Activated CD8-positive, alpha-beta memory T cell treated with anti-CD3 and anti-CD28 coated beads, Interleukin-2, amount 50 U/mL, for 4 hours (primary cell): ENCODE measurements at regions not wholly inside any gene's neighbourhood (a gene's known extent, or its start where the extent isn't known, plus 50 kb on each side); places are given as distances from the start of the nearest gene placed in this dataset.

Experiments
- DNase-seq: peaks from one replicate; pipeline ENCODE4 v3.0.0-alpha.2; 2020

GRCh38 chr5:8050616-8051175 is 181.7 kb downstream of the MTRR start:
- DNase-seq: no peak

- no peak for DNase-seq
These were observed 184.3 kb downstream of the MTRR start for GRCh38 chr5:8053270-8053669.

- no peak for DNase-seq
These were observed 188.8 kb downstream of the MTRR start for GRCh38 chr5:8057769-8058168.

GRCh38 chr5:8058616-8059190 is 189.8 kb downstream of the MTRR start:
- no peak for DNase-seq

- no peak for DNase-seq
These were observed 190.4 kb downstream of the MTRR start for GRCh38 chr5:8059337-8059736.

GRCh38 chr5:8060235-8060952 is 191.4 kb downstream of the MTRR start:
- DNase-seq: no peak

GRCh38 chr5:8060953-8061429 is 192.0 kb downstream of the MTRR start:
- no peak for DNase-seq

- no peak for DNase-seq
These were observed 193.6 kb downstream of the MTRR start for GRCh38 chr5:8062521-8062920.

- no peak for DNase-seq
These were observed 199.1 kb downstream of the MTRR start for GRCh38 chr5:8068078-8068477.

GRCh38 chr5:8070138-8070537 is 201.2 kb downstream of the MTRR start:
- no peak for DNase-seq

- no peak for DNase-seq
These were observed 210.1 kb downstream of the MTRR start for GRCh38 chr5:8079056-8079455.

- no peak for DNase-seq
These were observed 212.2 kb downstream of the MTRR start for GRCh38 chr5:8081179-8081578.

GRCh38 chr5:8093669-8094068 is 224.7 kb downstream of the MTRR start:
- no peak for DNase-seq

GRCh38 chr5:8094304-8094703 is 225.4 kb downstream of the MTRR start:
- no peak for DNase-seq

GRCh38 chr5:8097146-8097545 is 228.2 kb downstream of the MTRR start:
- no peak for DNase-seq

GRCh38 chr5:8098081-8098480 is 229.1 kb downstream of the MTRR start:
- DNase-seq: no peak

- no peak for DNase-seq
These were observed 233.8 kb downstream of the MTRR start for GRCh38 chr5:8102714-8103113.

GRCh38 chr5:8114597-8115266 is 245.8 kb downstream of the MTRR start:
- no peak for DNase-seq

- DNase-seq: no peak
These were observed 254.6 kb downstream of the MTRR start for GRCh38 chr5:8123559-8123958.

GRCh38 chr5:8134609-8135008 is 265.7 kb downstream of the MTRR start:
- no peak for DNase-seq

GRCh38 chr5:8135742-8136141 is 266.8 kb downstream of the MTRR start:
- DNase-seq: no peak

GRCh38 chr5:8136271-8136670 is 267.3 kb downstream of the MTRR start:
- no peak for DNase-seq

- DNase-seq: no peak
These were observed 269.1 kb downstream of the MTRR start for GRCh38 chr5:8137941-8138550.

GRCh38 chr5:8138884-8139283 is 269.9 kb downstream of the MTRR start:
- DNase-seq: no peak
